HepG2 (cell line): ENCODE measurements at regions not wholly inside any gene's neighbourhood (a gene's known extent, or its start where the extent isn't known, plus 50 kb on each side); places are given as distances from the start of the nearest gene placed in this dataset.
"Not testable (repeated sequence)": the region's sequence is repeated elsewhere in the genome, so short reads cannot be mapped to it uniquely, and the experiment has no call there.

Experiments
- ATAC-seq: fragments of 200-7000 bp; cut with Tn5 transposase; 3 replicates; pipeline ENCODE4 v1.9.1; 2020; ENCODE audit warnings: mild to moderate bottlenecking, moderate library complexity
- BruUV-seq: library from RNA; stranded (reverse); fragments of 400-500 nt; replicated peaks from 2 replicates; lab custom pipeline; 2021; lab: Mats Ljungman, UMichigan
- CTCF ChIA-PET: fragments of 300-600 bp; formaldehyde crosslinking; extraction: SDS; loops from one replicate; lab custom pipeline; 2021; ENCODE audit warnings: low total read pairs, inconsistent platforms, low intra/inter-chr PET ratio; lab: Yijun Ruan, JAX
- POLR2A ChIA-PET: fragments of 350-600 bp; sonication (Branson Sonifier 250); formaldehyde crosslinking; loops from one replicate; lab custom pipeline; 2020; ENCODE audit warnings: antibody characterized with exemption, inconsistent platforms; lab: Yijun Ruan, JAX
- DNase-seq: peaks from one replicate; pipeline ENCODE4 v3.0.0-alpha.2; 2015; ENCODE audit warnings: low spot score
- FAIRE-seq: peaks from 3 replicates; lab custom pipeline; 2011; peaks lifted over from hg19 to GRCh38; lab: Jason Lieb, UNC
- H2AFZ ChIP-seq: one replicate; pipeline ENCODE4 v1.6.1; 2011; ENCODE audit warnings: low read length, inconsistent platforms
- H3K27ac ChIP-seq: fragments of 300-600 bp; 3 replicates; pipeline ENCODE4 v1.8.0; 2011; ENCODE audit warnings: mixed run types, mild to moderate bottlenecking, mixed read lengths, low read length, inconsistent platforms; ENCODE audit not compliant: insufficient read depth; ENCODE audit errors: extremely low read length
- H3K27me3 ChIP-seq, 2 experiments: fragments of 200-600 bp in 1 of 2; 2 replicates in 1 of 2; 3 replicates in 1 of 2; pipeline versions ENCODE4 v1.6.0 to v1.8.0; 2011; ENCODE audit warnings: low read length in 2 of 2, mild to moderate bottlenecking in 2 of 2, moderate library complexity in 2 of 2, inconsistent platforms in 1 of 2; ENCODE audit not compliant: insufficient read depth in 2 of 2, control insufficient read depth in 1 of 2
- H3K36me3 ChIP-seq, 2 experiments: fragments of 200-600 bp in 1 of 2; replicated peaks in 1 of 2; 2 replicates in 1 of 2; 3 replicates in 1 of 2; pipeline versions ENCODE4 v1.5.1 to v1.8.0; 2011; ENCODE audit warnings: low read length in 2 of 2, inconsistent platforms in 1 of 2; ENCODE audit not compliant: insufficient read depth in 2 of 2, control insufficient read depth in 1 of 2
- H3K4me1 ChIP-seq: 2 replicates; pipeline ENCODE4 v1.5.1; 2012; ENCODE audit warnings: low read length, inconsistent platforms; ENCODE audit not compliant: insufficient read depth
- H3K4me2 ChIP-seq: 2 replicates; pipeline ENCODE4 v1.6.0; 2011; ENCODE audit warnings: low read depth, low read length, inconsistent platforms
- H3K4me3 ChIP-seq, 3 experiments: fragments of 200-600 bp in 1 of 3; sonication (generic), shearing (Covaris generic) in 1 of 3; replicated peaks in 1 of 3; 2 replicates each; pipeline ENCODE4 v1.5.1; 2011 to 2016; ENCODE audit warnings: low read length in 3 of 3, inconsistent platforms in 2 of 3, low read depth in 2 of 3, mild to moderate bottlenecking in 2 of 3, control low read depth in 1 of 3, mixed read lengths in 1 of 3; ENCODE audit not compliant: insufficient read depth in 1 of 3
- H3K79me2 ChIP-seq: one replicate; pipeline ENCODE4 v1.6.1; 2011; ENCODE audit warnings: low read length, inconsistent platforms; ENCODE audit not compliant: insufficient read depth
- H3K9ac ChIP-seq: 2 replicates; pipeline ENCODE4 v1.6.0; 2011; ENCODE audit warnings: mild to moderate bottlenecking, low read depth, low read length, inconsistent platforms; ENCODE audit not compliant: insufficient read depth
- H3K9me3 ChIP-seq: 2 replicates; pipeline ENCODE4 v1.5.1; 2012; ENCODE audit warnings: mild to moderate bottlenecking, low read length
- H4K20me1 ChIP-seq: 2 replicates; pipeline ENCODE4 v1.6.0; 2011; ENCODE audit warnings: inconsistent platforms, mild to moderate bottlenecking, low read length, moderate library complexity; ENCODE audit not compliant: insufficient read depth
- DNMT1 ChIP-seq: sonication (generic); formaldehyde crosslinking; IDR thresholded peaks from 2 replicates; pipeline ENCODE4 v1.5.1; 2020; ENCODE audit warnings: mild to moderate bottlenecking, missing genetic modification reagents
- HOXA3 ChIP-seq: sonication (generic); formaldehyde crosslinking; IDR thresholded peaks from 2 replicates; pipeline ENCODE4 v1.5.0; 2020; ENCODE audit warnings: missing genetic modification reagents
- ZFX ChIP-seq: sonication (generic); formaldehyde crosslinking; IDR thresholded peaks from 2 replicates; pipeline ENCODE4 v1.4.0; 2020; ENCODE audit warnings: mild to moderate bottlenecking, low read depth, missing genetic modification reagents, moderate library complexity
- ZNF547 ChIP-seq: sonication (generic); formaldehyde crosslinking; IDR thresholded peaks from 2 replicates; pipeline ENCODE4 v1.5.1; 2020; ENCODE audit warnings: mild to moderate bottlenecking, missing genetic modification reagents
- ZNF709 ChIP-seq: sonication (generic); formaldehyde crosslinking; IDR thresholded peaks from 2 replicates; pipeline ENCODE4 v1.5.0; 2020; ENCODE audit warnings: mild to moderate bottlenecking, missing genetic modification reagents
- WGBS: methylation state at CpG from one replicate; pipeline ENCODE4 v1.1.6; 2017; ENCODE audit warnings: low lambda C conversion rate; 5-methylcytosine and 5-hydroxymethylcytosine counted together
- in situ Hi-C: cut with HindIII; loops from 2 replicates; pipeline ENCODE4 v1.10.0; 2017; ENCODE audit warnings: low pct_unique_long_range_greater_than_20kb; ENCODE audit not compliant: extremely low pct_ligation_motif_present
- intact Hi-C: fragments of 100-400 bp; cut with micrococcal nuclease; formaldehyde crosslinking; loops from one replicate; pipeline ENCODE4 v1.10.0; 2022; ENCODE audit not compliant: unreplicated experiment
- TF ChIP-seq, protein P1 (sequence below), 2 experiments: sonication (generic) in 1 of 2; formaldehyde crosslinking in 1 of 2; IDR thresholded peaks; 2 replicates each; pipeline versions ENCODE4 v1.4.0 to v1.6.1; 2018 to 2020; ENCODE audit warnings: missing genetic modification reagents in 2 of 2, borderline replicate concordance in 1 of 2, low read depth in 1 of 2, mild to moderate bottlenecking in 1 of 2, missing biosample characterization in 1 of 2
- TF ChIP-seq, protein P2 (sequence below): sonication (generic); formaldehyde crosslinking; conservative IDR thresholded peaks from 2 replicates; pipeline ENCODE4 v1.4.0; 2020; ENCODE audit warnings: missing genetic modification reagents
- TF ChIP-seq, protein P3 (sequence below): sonication (generic); formaldehyde crosslinking; IDR thresholded peaks from 2 replicates; pipeline ENCODE4 v1.4.0; 2020; ENCODE audit warnings: missing genetic modification reagents
- TF ChIP-seq, protein P4 (sequence below): sonication (generic); formaldehyde crosslinking; IDR thresholded peaks from 2 replicates; pipeline ENCODE4 v1.5.0; 2020; ENCODE audit warnings: mild to moderate bottlenecking, missing genetic modification reagents, moderate library complexity
- TF ChIP-seq, protein P5 (sequence below): sonication (generic); formaldehyde crosslinking; IDR thresholded peaks from 2 replicates; pipeline ENCODE4 v1.8.0; 2023; ENCODE audit warnings: mild to moderate bottlenecking, missing genetic modification reagents

DNA sequence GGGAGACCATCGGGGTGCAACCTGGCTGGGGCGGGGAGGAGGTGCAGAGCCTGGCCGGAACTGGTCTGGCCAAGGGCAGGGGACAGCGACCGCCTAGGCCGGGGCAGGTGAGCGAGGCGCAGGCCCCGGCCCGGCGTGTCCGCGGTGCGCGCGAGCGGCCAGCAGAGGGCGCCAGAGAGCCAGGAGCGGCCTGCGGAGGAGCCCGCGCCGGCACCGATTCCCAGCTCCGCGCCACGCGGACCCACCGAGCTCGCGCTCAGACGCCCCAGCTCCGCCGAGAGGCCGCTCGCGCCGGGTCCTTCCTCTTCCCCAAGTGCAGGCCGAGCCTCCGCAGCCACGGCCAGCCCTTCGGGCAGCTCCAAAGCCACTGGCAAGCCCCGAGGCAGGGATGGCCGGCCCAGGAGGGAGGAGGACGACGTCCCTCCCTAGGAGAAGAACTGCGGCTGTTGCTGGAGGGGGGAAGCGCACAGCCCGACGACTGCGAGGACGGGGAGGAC, 128.9 kb upstream of the HMX1 start (continued):
- TF ChIP-seq ZNF547 (CRISPR knock-in tag): peak; percentile 38; the same call in 1 of the 2 replicates
- TF ChIP-seq, protein P1, sequence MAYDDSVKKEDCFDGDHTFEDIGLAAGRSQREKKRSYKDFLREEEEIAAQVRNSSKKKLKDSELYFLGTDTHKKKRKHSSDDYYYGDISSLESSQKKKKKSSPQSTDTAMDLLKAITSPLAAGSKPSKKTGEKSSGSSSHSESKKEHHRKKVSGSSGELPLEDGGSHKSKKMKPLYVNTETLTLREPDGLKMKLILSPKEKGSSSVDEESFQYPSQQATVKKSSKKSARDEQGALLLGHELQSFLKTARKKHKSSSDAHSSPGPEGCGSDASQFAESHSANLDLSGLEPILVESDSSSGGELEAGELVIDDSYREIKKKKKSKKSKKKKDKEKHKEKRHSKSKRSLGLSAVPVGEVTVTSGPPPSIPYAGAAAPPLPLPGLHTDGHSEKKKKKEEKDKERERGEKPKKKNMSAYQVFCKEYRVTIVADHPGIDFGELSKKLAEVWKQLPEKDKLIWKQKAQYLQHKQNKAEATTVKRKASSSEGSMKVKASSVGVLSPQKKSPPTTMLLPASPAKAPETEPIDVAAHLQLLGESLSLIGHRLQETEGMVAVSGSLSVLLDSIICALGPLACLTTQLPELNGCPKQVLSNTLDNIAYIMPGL (CRISPR knock-in tag; IDR thresholded peaks at IDR 0.05; ENCODE audit: borderline replicate concordance in 1 of 2, low read depth in 1 of 2): peak in 1 of 2 experiments; percentile 45; a peak in 1 of 4 replicates
- TF ChIP-seq ZNF709 (CRISPR knock-in tag): 0 out of 2 replicates have a peak, but pooled peaks have one; percentile 58
- TF ChIP-seq, protein P2, sequence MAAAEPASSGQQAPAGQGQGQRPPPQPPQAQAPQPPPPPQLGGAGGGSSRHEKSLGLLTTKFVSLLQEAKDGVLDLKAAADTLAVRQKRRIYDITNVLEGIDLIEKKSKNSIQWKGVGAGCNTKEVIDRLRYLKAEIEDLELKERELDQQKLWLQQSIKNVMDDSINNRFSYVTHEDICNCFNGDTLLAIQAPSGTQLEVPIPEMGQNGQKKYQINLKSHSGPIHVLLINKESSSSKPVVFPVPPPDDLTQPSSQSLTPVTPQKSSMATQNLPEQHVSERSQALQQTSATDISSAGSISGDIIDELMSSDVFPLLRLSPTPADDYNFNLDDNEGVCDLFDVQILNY (CRISPR knock-in tag): 0 out of 2 replicates have a peak, but pooled peaks have one; percentile 23
- peak; percentile 42; the same call in 1 of the 2 replicates for TF ChIP-seq DNMT1
- TF ChIP-seq, protein P3, sequence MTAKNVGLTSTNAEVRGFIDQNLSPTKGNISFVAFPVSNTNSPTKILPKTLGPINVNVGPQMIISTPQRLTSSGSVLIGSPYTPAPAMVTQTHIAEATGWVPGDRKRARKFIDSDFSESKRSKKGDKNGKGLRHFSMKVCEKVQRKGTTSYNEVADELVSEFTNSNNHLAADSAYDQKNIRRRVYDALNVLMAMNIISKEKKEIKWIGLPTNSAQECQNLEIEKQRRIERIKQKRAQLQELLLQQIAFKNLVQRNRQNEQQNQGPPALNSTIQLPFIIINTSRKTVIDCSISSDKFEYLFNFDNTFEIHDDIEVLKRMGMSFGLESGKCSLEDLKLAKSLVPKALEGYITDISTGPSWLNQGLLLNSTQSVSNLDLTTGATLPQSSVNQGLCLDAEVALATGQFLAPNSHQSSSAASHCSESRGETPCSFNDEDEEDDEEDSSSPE (CRISPR knock-in tag): peak; percentile 40; the same call in 1 of the 2 replicates
- TF ChIP-seq, protein P4, sequence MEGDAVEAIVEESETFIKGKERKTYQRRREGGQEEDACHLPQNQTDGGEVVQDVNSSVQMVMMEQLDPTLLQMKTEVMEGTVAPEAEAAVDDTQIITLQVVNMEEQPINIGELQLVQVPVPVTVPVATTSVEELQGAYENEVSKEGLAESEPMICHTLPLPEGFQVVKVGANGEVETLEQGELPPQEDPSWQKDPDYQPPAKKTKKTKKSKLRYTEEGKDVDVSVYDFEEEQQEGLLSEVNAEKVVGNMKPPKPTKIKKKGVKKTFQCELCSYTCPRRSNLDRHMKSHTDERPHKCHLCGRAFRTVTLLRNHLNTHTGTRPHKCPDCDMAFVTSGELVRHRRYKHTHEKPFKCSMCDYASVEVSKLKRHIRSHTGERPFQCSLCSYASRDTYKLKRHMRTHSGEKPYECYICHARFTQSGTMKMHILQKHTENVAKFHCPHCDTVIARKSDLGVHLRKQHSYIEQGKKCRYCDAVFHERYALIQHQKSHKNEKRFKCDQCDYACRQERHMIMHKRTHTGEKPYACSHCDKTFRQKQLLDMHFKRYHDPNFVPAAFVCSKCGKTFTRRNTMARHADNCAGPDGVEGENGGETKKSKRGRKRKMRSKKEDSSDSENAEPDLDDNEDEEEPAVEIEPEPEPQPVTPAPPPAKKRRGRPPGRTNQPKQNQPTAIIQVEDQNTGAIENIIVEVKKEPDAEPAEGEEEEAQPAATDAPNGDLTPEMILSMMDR (CRISPR knock-in tag): peak; percentile 73
- peak; percentile 65 for TF ChIP-seq ZFX (CRISPR knock-in tag)
- TF ChIP-seq, protein P5, sequence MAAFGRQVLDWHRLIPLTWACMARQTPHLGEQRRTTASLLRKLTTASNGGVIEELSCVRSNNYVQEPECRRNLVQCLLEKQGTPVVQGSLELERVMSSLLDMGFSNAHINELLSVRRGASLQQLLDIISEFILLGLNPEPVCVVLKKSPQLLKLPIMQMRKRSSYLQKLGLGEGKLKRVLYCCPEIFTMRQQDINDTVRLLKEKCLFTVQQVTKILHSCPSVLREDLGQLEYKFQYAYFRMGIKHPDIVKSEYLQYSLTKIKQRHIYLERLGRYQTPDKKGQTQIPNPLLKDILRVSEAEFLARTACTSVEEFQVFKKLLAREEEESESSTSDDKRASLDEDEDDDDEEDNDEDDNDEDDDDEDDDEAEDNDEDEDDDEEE (CRISPR knock-in tag): 0 out of 2 replicates have a peak, but pooled peaks have one; percentile 57
- TF ChIP-seq HOXA3 (CRISPR knock-in tag): peak; percentile 37; the same call in 1 of the 2 replicates

DNA sequence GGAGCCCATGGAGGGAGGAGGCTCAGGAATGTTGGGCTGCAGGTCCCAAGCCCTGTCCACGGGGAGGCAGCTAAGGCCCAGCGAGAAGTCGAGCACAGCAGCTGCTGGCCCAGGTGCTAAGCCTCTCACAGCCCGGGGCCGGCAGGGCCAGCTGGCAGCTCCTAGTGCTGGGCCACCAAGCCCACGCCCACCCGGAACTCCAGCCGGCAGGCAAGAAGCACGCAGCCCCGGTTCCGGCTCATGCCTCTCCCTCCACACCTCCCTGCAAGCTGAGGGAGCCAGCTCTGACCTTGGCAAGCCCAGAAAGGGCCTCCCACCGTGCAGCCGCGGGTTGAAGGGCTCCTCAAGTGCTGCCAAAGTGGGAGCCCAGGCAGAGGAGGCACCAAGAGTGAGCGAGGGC, 121.3 kb upstream of the HMX1 start:
- H3K9me3 ChIP-seq, H3K79me2 ChIP-seq, H2AFZ ChIP-seq, in situ Hi-C loops, POLR2A ChIA-PET, H4K20me1 ChIP-seq, ATAC-seq, FAIRE-seq, CTCF ChIA-PET, H3K4me2 ChIP-seq, H3K27ac ChIP-seq, H3K27me3 ChIP-seq, H3K4me1 ChIP-seq, intact Hi-C loops, H3K36me3 ChIP-seq, DNase-seq, H3K9ac ChIP-seq, BruUV-seq, H3K4me3 ChIP-seq: not testable (repeated sequence)
- 25% methylated on average over 5 of the region's 15 CpGs for WGBS
